ENCODE measurements at regions not wholly inside any gene's neighbourhood (a gene's known extent, or its start where the extent isn't known, plus 50 kb on each side); places are given as distances from the start of the nearest gene placed in this dataset.

GRCh38 chr12:70150230-70150629, 93.0 kb upstream of the CNOT2 start:
- no peak for TF ChIP-seq EZH2 (IDR thresholded peaks at IDR 0.05; ENCODE audit: low read length, missing control alignments)
- TF ChIP-seq CTCF (conservative IDR thresholded peaks at IDR 0.05 in 1 of 2, IDR thresholded peaks at IDR 0.05 in 1 of 2; ENCODE audit: low read depth in 1 of 2, low read length in 2 of 2): no peak

All from fibroblast of lung (primary cell).